ENCODE measurements at regions not wholly inside any gene's neighbourhood (a gene's known extent, or its start where the extent isn't known, plus 50 kb on each side); places are given as distances from the start of the nearest gene placed in this dataset.

DNA sequence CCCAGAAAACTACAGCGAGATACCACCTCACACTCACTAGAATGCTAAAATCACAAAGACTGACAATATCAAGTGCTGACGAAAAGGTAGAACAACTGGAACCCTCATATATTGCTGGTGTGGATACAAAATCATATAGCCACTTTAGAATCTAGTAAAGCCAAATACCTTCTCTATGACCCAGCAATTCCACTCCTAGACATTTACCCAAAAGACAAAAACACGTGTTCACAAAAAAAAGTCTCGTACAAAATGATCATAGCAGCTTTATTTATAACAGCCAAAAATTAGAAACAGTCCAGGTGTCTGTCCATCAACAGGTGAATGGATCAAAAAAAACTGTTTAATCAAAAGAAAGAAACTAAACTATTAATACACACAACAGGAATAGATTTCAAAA, 126.6 kb downstream of the ZFP36L2 start:
- H3K4me3 ChIP-seq (ENCODE audit: insufficient read depth, low read depth, low read length) = no peak overlapping the region
- no peak for DNase-seq
- peaks cover 8% of the 10 kb centered on the region for H3K27me3 ChIP-seq (ENCODE audit: control insufficient read depth, insufficient read depth, low read length)
- H3K36me3 ChIP-seq (replicated peaks; ENCODE audit: control insufficient read depth, insufficient read depth, low read length) = no peaks in the 10 kb centered on the region

DNA sequence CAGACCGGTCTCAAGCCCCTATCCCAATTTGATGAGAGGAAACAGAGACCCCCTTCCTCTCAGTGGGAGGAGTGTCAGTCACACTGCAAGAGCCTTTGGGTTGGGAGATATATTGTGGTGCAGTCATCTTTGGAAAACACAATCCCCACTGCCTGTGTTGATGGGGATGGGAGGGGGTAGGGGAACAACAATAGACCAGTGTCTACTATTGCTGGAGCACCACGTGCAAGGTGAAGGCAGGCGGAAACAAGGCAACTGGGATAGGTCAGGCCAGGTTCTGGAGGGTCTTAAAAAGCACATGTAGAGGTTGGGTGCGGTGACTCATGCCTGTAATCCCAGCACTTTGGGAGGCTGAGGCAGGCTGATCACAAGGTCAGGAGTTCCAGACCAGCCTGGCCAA, 127.9 kb downstream of the ZFP36L2 start:
- DNase-seq = no peak

DNA sequence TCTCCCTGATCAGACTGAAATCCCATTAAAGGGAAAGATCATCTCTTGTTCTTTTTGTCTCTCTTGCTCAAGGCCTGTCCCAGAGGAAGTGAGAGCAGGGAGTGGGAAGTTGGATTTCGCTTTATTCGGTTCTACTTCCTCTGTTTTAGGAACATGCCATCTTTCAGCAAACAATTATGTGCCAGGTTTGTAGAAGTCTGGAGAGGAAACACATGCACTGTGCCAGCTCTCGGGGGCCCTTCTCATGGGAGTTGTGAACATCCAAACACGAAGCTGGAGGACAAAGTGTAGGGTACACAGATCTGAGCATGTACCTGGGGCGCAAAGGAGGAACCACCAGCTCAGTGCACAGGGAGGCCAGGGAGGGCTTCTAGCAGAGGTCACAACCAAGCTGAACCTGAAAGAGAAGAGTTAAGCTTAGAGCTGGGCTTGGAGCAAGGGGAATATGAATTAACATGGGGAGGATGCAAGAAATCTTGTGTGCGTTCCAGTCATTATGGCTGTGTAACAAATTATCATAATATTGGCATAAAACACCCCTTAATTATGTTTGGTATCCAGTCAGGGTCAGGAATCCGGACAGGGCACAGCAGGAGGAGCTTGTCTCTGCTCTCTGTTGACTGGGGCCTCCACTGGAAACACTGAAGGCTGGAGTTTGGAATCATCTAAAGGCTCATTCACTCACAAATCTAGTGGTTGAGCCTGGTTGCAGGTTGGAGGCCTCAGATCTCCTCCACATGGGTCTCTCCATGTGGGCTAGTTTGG, 128.6 kb downstream of the ZFP36L2 start:
- no peak overlapping the region for H3K4me3 ChIP-seq (ENCODE audit: insufficient read depth, low read depth, low read length)
- DNase-seq = no peak
- H3K27me3 ChIP-seq (ENCODE audit: control insufficient read depth, insufficient read depth, low read length) = peaks cover 8% of the 10 kb centered on the region
- H3K36me3 ChIP-seq (replicated peaks; ENCODE audit: control insufficient read depth, insufficient read depth, low read length) = no peaks in the 10 kb centered on the region

More for the DNA sequence above, 127.9 kb downstream of the ZFP36L2 start:
- Histone ChIP-seq H3K27me3 (ENCODE audit: control insufficient read depth, insufficient read depth, low read length) (peaks cover 8% of the 10 kb centered on the region), H3K36me3 (replicated peaks; ENCODE audit: control insufficient read depth, insufficient read depth, low read length) (no peaks in the 10 kb centered on the region), H3K4me3 (ENCODE audit: insufficient read depth, low read depth, low read length) (no peak overlapping the region)

DNA sequence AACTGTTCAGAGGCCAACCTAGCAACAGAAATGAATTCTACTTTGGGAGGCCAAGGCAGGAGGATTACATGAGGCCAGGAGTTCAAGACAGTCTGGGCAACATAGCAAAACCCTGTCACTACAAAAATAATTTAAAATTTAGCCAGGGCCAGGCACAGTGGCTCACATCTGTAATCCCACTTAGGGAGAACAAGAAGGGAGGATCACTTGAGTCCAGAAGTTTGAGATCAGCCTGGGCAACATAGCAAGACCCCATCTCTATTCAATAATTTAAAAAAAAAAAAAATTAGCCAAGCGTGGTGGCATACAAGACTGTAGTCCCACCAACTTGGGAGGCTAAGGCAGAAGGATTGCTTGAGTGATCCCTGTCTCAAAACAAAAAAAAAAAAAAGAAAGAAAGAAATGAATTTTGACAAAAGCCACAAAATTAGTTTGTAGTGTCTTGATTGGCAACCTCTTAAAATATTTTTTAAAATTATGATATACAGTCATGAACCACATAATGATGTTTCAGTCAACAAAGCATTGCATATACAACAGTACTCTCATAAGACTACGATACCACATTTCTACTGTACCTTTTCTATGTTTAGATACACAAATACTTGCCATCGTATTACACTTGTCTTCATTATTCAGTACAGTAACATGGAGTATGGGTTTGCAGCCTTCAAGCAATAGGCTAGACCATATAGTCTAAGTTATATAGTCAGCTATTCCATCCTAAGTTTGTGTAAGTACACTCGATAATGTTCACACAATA, 130.7 kb downstream of the ZFP36L2 start:
- Histone ChIP-seq H3K36me3 (replicated peaks; ENCODE audit: control insufficient read depth, insufficient read depth, low read length) (no peaks in the 10 kb centered on the region), H3K27me3 (ENCODE audit: control insufficient read depth, insufficient read depth, low read length) (peaks cover 3% of the 10 kb centered on the region; the same call in 1 of the 2 replicates), H3K4me3 (ENCODE audit: insufficient read depth, low read depth, low read length) (no peak overlapping the region)
- no peak for DNase-seq

DNA sequence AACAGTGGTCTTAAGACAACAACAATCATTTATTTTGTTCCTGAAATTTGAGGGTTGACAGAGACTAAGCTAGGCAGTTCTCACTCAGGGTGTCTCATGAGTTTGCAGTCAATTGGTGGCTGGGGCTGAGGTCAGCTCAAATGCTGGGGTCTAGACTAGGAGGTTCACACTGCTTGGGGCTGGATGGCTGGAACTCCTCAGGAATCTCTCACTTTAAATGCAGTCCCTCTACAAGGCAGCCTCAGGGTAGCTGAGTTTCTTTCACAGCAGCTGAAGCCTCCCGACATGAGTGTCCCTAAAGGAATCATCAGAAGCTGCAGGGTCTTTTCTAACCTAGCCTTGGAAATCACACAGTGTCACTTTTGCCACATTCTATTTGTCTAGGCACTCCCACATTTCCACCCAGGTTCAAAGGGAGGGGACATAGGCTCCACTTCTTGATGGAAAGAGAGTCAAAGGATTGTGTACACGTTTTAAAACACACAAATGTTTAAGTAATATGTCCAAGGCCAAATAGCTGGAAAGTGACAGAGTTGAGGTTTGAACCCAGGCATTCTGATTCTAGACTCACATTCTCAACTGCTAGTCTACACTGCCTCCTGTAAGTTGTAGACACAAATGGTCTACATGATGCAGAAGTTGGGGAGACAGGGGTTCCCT, 133.8 kb downstream of the ZFP36L2 start:
- H3K36me3 ChIP-seq (replicated peaks; ENCODE audit: control insufficient read depth, insufficient read depth, low read length) = no peaks in the 10 kb centered on the region
- H3K4me3 ChIP-seq (ENCODE audit: insufficient read depth, low read depth, low read length) = no peak overlapping the region
- no peaks in the 10 kb centered on the region for H3K27me3 ChIP-seq (ENCODE audit: control insufficient read depth, insufficient read depth, low read length)
- no peak for DNase-seq

DNA sequence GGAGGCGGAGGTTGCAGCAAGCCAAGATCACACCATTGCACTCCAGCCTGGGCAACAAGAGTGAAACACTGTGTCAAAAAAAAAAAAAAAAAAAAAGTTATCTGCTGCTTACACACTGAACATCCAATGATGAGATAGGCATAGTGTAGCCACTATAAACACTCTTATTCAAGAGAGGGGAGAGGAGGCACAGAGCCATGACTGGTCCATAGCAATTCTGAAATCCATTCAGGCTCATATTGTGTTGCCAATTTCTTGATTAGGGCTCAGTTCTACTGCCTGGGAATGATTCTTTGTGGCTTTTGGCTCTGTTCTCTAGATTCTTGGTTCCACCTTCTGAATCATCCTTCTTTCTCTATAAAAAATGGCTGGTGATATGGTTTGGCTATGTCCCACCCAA, 136.1 kb downstream of the ZFP36L2 start:
- H3K27me3 ChIP-seq (ENCODE audit: control insufficient read depth, insufficient read depth, low read length) = no peaks in the 10 kb centered on the region
- no peaks in the 10 kb centered on the region for H3K36me3 ChIP-seq (replicated peaks; ENCODE audit: control insufficient read depth, insufficient read depth, low read length)
- H3K4me3 ChIP-seq (ENCODE audit: insufficient read depth, low read depth, low read length) = no peak overlapping the region
- no peak for DNase-seq

DNA sequence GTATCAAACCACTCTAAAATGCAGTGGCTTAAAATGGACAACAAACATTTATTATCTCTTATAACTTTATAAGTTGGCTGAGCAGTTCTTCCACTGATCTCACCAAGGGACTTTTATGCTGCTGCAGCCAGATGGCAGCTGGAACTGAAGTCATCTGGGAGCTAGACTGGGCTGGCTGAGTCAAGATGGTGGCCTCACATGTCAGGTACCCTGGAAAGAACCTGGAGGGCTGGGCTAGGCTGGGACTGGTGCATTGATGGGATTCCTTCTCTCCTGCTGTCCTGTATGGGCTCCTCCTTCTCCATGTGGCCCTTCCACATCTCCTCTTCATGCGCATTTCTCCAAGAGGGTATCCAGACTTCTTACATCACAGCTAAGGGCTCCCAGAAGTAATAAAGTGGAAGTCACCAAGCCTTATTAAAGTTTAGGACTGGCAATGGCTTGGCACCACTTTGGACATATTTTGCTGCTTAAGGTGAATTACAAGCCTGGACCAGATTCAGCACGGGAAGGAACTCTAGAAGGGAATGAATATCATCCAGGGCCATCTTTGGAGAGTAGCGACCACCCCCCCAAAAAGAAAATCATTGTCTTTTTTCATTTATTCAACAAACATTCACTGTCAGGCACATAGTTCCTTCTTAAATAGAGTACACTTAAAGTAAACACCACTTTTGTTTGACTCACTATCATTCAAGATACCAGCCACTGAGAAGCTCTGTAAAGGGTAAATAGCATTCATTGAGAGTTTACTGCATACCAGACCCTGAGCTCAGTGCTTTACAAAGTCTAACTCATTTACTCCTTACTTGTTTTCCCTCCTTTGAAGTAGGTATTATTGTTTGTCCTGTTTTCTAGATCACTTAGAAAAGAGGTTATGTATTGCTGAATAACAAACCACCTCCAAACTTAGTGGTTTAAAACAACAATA, 138.0 kb downstream of the ZFP36L2 start:
- DNase-seq = no peak
- H3K4me3 ChIP-seq (ENCODE audit: insufficient read depth, low read depth, low read length) = no peak overlapping the region
- no peaks in the 10 kb centered on the region for H3K27me3 ChIP-seq (ENCODE audit: control insufficient read depth, insufficient read depth, low read length)
- H3K36me3 ChIP-seq (replicated peaks; ENCODE audit: control insufficient read depth, insufficient read depth, low read length) = no peaks in the 10 kb centered on the region

DNA sequence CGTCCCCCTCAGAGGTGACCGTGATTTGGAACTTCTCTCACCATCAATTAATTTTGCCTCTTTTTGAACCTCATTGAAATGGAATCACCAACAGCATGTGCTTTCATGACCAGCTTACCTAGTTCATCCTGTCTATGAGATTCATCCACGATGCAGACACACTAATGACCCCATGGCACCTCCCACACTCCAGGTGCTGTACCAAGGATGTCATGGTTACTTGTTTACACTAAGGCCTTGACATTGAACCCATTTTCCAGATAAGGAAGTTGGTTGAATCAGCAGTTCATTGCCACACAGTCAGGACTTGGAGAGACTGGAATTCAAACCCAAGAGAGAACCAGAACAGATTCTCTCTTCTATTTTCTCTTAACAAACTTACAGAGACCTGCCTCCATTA, 139.0 kb downstream of the ZFP36L2 start:
- DNase-seq = no peak
- Histone ChIP-seq H3K4me3 (ENCODE audit: insufficient read depth, low read depth, low read length) (no peak overlapping the region), H3K36me3 (replicated peaks; ENCODE audit: control insufficient read depth, insufficient read depth, low read length) (no peaks in the 10 kb centered on the region), H3K27me3 (ENCODE audit: control insufficient read depth, insufficient read depth, low read length) (no peaks in the 10 kb centered on the region)

DNA sequence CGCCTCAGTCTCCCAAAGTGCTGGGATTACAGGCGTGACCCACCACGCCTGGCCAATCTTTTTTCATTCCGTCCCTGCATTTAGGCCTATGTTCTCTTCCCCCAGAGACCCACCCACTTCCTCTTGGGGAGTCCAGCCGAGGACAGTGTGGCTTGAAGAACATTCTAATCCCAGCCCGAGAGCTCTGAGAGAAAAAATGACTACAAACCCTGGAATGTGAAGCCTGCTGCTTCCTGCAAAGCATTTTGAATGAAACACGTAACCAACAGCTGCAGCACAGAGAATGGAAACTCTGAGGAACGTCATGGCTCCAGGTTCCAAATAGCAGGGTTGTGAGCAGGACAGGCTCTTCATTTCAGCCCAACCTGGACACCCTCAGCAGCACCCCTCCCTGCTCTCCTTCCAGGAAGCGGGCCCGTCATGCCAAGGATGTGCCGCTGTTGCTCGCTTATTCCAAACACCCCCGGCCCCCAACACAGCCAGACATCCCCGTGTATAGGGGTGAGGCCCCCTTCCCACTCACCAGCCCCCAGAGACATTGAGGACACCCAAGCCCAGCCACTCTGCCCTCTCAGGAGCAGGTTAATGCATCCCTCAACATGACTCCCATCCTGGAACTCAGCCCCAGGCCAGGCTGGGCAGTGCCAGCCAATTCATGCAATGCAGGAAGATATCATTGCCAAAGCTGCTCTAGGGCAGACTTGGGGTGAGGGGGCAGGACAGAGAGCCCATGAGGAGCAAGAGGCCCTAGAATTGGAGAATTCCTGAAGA, 139.8 kb downstream of the ZFP36L2 start:
- no peaks in the 10 kb centered on the region for H3K27me3 ChIP-seq (ENCODE audit: control insufficient read depth, insufficient read depth, low read length)
- peak; percentile 29 for DNase-seq
- no peaks in the 10 kb centered on the region for H3K36me3 ChIP-seq (replicated peaks; ENCODE audit: control insufficient read depth, insufficient read depth, low read length)
- no peak overlapping the region for H3K4me3 ChIP-seq (ENCODE audit: insufficient read depth, low read depth, low read length)

DNA sequence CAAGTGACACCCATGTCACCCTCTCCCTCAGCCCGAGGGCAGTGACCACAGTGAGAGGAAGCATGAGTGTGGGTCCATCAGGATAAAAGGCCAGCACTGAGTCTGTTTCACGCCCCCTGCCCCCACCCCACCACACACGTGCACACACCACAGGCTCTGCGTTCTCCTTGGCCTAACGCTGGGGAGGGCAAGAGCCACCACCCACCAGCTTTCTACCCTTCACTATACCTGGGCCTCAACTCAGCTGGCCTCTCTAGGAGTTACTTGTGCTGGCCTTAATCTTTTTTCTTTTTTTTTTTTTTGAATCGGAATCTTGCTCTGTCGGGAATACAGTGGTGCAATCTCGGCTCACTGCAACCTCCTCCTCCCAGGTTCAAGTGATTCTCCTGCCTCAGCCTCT, 140.5 kb downstream of the ZFP36L2 start:
- Histone ChIP-seq H3K27me3 (ENCODE audit: control insufficient read depth, insufficient read depth, low read length) (no peaks in the 10 kb centered on the region), H3K36me3 (replicated peaks; ENCODE audit: control insufficient read depth, insufficient read depth, low read length) (no peaks in the 10 kb centered on the region), H3K4me3 (ENCODE audit: insufficient read depth, low read depth, low read length) (no peak overlapping the region)
- no peak for DNase-seq

DNA sequence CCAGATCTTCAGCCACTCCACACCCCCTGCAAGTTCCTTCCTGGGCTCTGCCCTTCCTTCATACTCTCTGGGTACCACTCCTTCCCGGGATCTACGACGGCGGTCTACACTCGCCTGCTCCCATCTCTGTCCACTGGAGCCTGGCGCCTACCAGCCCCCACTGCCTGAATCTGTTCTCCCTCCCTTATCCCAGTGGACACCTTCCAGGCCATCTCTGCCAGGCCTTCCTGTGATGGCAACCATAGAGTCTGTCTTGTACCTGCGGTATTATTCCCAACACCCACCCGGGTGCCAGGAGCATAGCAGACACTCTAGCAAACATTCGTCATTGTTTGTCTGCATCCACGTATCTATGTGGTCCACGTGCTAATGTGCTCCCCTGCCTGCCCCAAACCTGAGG, 140.9 kb downstream of the ZFP36L2 start:
- Histone ChIP-seq H3K36me3 (replicated peaks; ENCODE audit: control insufficient read depth, insufficient read depth, low read length) (no peaks in the 10 kb centered on the region), H3K4me3 (ENCODE audit: insufficient read depth, low read depth, low read length) (no peak overlapping the region), H3K27me3 (ENCODE audit: control insufficient read depth, insufficient read depth, low read length) (no peaks in the 10 kb centered on the region)
- no peak for DNase-seq

DNA sequence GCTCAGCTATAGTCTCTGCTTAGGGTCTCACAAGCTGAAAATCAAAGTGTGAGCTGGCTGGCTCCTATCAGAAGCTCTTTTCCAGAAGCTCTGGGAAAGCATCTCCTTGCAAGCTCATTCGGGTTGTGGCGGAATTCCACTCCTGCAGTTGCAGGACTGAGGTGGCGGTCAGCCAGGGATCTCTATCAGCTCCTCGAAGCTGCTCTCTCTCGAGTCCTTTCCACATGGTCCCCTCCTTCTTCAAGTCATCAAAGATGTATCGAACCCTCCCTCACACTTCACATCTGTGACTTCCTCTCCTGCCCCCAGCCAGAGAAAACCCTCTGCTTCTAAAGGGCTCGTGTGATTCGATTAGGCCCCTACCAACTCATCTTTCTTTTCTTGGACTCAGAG, 141.7 kb downstream of the ZFP36L2 start:
- no peak overlapping the region for H3K4me3 ChIP-seq (ENCODE audit: insufficient read depth, low read depth, low read length)
- no peak for DNase-seq
- no peaks in the 10 kb centered on the region for H3K27me3 ChIP-seq (ENCODE audit: control insufficient read depth, insufficient read depth, low read length)
- H3K36me3 ChIP-seq (replicated peaks; ENCODE audit: control insufficient read depth, insufficient read depth, low read length) = no peaks in the 10 kb centered on the region

DNA sequence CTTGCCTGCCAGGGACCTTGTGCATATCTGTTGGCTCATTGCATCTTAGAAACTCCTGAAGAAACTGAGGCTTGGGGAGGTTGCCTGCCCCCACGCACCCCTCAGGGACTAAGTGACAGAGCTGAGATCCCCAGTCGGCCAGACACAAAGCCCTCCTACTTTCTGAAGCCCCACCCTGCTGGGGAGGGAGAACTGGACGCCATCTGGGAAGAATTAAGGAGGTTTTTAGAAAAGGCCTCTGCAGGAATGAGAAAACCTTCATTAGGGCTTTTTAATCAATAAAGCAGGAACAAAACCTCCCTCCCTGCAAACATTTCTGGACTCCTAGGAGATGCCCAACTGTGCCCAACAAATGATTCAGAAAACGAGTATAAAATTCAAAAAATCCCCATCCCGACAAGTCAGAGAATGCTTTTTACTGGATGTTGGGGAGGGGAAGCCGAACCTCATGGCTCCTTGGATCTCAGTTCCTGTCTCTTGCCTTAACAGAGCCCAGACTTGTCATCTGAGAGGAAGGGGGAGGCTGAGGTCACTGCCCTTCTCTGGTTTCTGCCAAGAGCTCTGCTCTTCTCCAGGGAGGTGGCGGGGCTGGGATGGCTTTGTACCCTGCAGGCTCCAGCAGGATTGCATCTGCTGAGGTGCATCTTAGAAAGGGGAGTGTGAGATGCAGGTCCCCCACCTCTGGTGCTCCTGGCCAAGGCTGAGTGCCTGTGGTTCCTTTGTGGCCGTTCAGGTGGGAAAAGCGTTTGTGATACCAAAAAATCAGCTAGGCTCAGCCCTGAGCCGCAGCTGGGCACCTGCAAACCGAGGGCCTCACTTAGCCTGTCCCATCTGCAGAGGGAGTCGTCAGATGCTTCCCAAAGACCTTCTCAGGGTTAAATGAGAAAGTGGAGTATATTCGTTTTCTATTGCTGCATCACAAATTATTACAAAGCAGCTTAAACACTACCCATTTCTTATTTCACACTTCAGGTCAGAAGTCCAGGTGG, 142.4 kb downstream of the ZFP36L2 start:
- peak; percentile 63 for DNase-seq
- H3K36me3 ChIP-seq (replicated peaks; ENCODE audit: control insufficient read depth, insufficient read depth, low read length) = no peaks in the 10 kb centered on the region
- H3K4me3 ChIP-seq (ENCODE audit: insufficient read depth, low read depth, low read length) = no peak overlapping the region
- H3K27me3 ChIP-seq (ENCODE audit: control insufficient read depth, insufficient read depth, low read length) = no peaks in the 10 kb centered on the region
